Neuron (in vitro differentiated cells): ENCODE measurements at regions not wholly inside any gene's neighbourhood (a gene's known extent, or its start where the extent isn't known, plus 50 kb on each side); places are given as distances from the start of the nearest gene placed in this dataset.
A peak's percentile ranks its signal among the peaks of the same experiment; 100 is the strongest.

Experiments
- H2AFZ ChIP-seq: one replicate; pipeline ENCODE4 v1.6.1; 2013; ENCODE audit warnings: low read depth, mild to moderate bottlenecking, inconsistent platforms, low read length, moderate library complexity
- H3K27me3 ChIP-seq: one replicate; pipeline ENCODE4 v1.6.1; 2013; ENCODE audit warnings: low read length; ENCODE audit not compliant: insufficient read depth
- H3K36me3 ChIP-seq: one replicate; pipeline ENCODE4 v1.6.1; 2013; ENCODE audit warnings: low read length; ENCODE audit not compliant: insufficient read depth
- H3K4me1 ChIP-seq: one replicate; pipeline ENCODE4 v1.6.1; 2013; ENCODE audit warnings: low read length; ENCODE audit not compliant: insufficient read depth
- H3K4me3 ChIP-seq: 2 replicates; pipeline ENCODE4 v1.5.1; 2013; ENCODE audit warnings: mild to moderate bottlenecking, low read length, moderate library complexity
- H3K9me3 ChIP-seq: one replicate; pipeline ENCODE4 v1.6.1; 2013; ENCODE audit warnings: low read length

- Histone ChIP-seq H3K36me3 (no peaks in the 10 kb centered on the region), H3K4me1 (peaks cover 12% of the 10 kb centered on the region), H3K4me3 (no peak overlapping the region)
Measured at GRCh38 chr4:156638334-156638733, 333.3 kb downstream of the PDGFC start.

DNA sequence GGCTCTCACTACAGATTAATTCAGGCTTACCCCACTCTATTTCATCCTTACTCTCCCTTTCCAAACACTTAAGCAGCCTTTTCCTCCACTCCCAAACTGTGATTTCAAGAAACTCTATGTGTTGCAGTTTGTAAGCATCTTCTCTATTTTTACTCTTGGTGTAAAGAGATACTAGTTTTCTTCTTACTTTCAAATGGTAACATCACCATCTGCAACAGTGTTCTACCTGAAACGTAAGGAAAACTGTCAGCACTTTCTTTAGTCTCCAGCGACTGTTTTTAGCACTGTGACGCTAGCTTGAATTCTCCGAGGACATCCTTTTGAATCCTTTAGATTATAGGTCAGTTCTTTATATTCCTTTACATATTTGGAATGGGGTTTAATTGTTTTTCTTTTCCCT, 335.2 kb downstream of the PDGFC start:
- Histone ChIP-seq H3K27me3 (no peaks in the 10 kb centered on the region), H2AFZ (no peak overlapping the region), H3K36me3 (no peaks in the 10 kb centered on the region), H3K4me1 (peaks cover 12% of the 10 kb centered on the region), H3K9me3 (no peaks in the 10 kb centered on the region), H3K4me3 (no peak overlapping the region)

More at GRCh38 chr4:156638334-156638733, 333.3 kb downstream of the PDGFC start:
- H3K9me3 ChIP-seq: no peaks in the 10 kb centered on the region
- no peaks in the 10 kb centered on the region for H3K27me3 ChIP-seq
- peak overlapping the region; percentile 37 for H2AFZ ChIP-seq

- H3K36me3 ChIP-seq: no peaks in the 10 kb centered on the region
- no peaks in the 10 kb centered on the region for H3K9me3 ChIP-seq
- no peaks in the 10 kb centered on the region for H3K27me3 ChIP-seq
- peaks cover 12% of the 10 kb centered on the region for H3K4me1 ChIP-seq
- H3K4me3 ChIP-seq: no peak overlapping the region
- H2AFZ ChIP-seq: no peak overlapping the region
Measured at GRCh38 chr4:156635051-156635450, 336.5 kb downstream of the PDGFC start.

- Histone ChIP-seq H3K9me3 (no peaks in the 10 kb centered on the region), H3K36me3 (no peaks in the 10 kb centered on the region), H2AFZ (no peak overlapping the region), H3K27me3 (no peaks in the 10 kb centered on the region), H3K4me1 (peaks cover 12% of the 10 kb centered on the region), H3K4me3 (no peak overlapping the region)
Measured at GRCh38 chr4:156634612-156635011, 337.0 kb downstream of the PDGFC start.

GRCh38 chr4:156633847-156634246, 337.8 kb downstream of the PDGFC start:
- no peaks in the 10 kb centered on the region for H3K27me3 ChIP-seq
- peaks cover 3% of the 10 kb centered on the region for H3K9me3 ChIP-seq
- H2AFZ ChIP-seq: no peak overlapping the region
- H3K36me3 ChIP-seq: no peaks in the 10 kb centered on the region
- H3K4me3 ChIP-seq: no peak overlapping the region
- peaks cover 9% of the 10 kb centered on the region for H3K4me1 ChIP-seq

GRCh38 chr4:156628858-156629257, 342.7 kb downstream of the PDGFC start:
- Histone ChIP-seq H3K36me3 (no peaks in the 10 kb centered on the region), H2AFZ (no peak overlapping the region), H3K27me3 (no peaks in the 10 kb centered on the region), H3K4me3 (no peak overlapping the region), H3K4me1 (no peaks in the 10 kb centered on the region), H3K9me3 (peaks cover 3% of the 10 kb centered on the region)

GRCh38 chr4:156623376-156623775, 348.2 kb downstream of the PDGFC start:
- no peaks in the 10 kb centered on the region for H3K4me1 ChIP-seq
- H3K27me3 ChIP-seq: no peaks in the 10 kb centered on the region
- no peak overlapping the region for H3K4me3 ChIP-seq
- no peaks in the 10 kb centered on the region for H3K9me3 ChIP-seq
- H2AFZ ChIP-seq: no peak overlapping the region
- no peaks in the 10 kb centered on the region for H3K36me3 ChIP-seq

DNA sequence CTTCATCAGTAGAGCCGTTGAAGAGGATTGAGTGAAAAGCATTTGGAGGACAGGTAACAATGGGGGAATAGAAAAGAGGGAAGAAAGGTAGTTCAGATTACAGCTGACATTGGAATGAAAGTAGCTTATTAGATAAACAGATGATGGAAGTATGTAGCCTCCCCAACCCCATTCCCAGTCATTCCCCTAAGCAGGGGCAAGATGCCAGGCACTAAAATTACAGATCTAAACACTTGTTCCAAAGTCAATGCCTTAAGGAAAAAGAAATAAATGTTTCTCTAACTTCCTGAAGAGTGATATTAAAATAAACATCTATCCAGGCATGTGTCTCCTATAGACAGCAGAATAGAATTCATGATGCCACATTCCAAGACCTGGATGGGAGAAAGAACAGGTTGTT, 350.8 kb downstream of the PDGFC start:
- no peaks in the 10 kb centered on the region for H3K9me3 ChIP-seq
- no peaks in the 10 kb centered on the region for H3K27me3 ChIP-seq
- H2AFZ ChIP-seq: no peak overlapping the region
- H3K36me3 ChIP-seq: no peaks in the 10 kb centered on the region
- H3K4me3 ChIP-seq: no peak overlapping the region
- no peaks in the 10 kb centered on the region for H3K4me1 ChIP-seq

GRCh38 chr4:156619154-156619934, 352.3 kb downstream of the PDGFC start:
- Histone ChIP-seq H2AFZ (no peak overlapping the region), H3K4me1 (no peaks in the 10 kb centered on the region), H3K4me3 (no peak overlapping the region), H3K36me3 (no peaks in the 10 kb centered on the region), H3K27me3 (no peaks in the 10 kb centered on the region), H3K9me3 (no peaks in the 10 kb centered on the region)

DNA sequence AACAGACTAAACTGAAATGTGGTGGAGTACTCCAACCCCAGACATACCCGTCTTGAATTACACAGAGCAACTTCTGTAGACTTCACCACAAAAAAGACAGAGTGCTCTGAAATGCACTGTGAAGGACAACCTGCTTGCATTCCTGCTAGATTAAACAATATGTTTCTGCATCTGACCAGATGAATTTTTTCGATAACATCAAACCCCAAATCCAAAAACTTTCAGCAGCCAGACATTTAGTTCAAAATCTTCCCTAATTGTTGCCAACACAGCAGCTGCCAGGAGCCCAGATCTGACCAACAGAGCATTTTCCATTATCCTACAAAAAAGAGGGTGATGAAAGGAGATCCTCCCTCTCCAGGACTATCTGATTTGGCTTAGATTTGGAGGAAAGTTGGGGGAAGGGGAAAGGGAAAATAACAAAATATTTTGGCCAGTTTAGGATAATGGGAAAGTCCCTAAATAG, 356.5 kb downstream of the PDGFC start:
- H3K4me1 ChIP-seq: no peaks in the 10 kb centered on the region
- H3K9me3 ChIP-seq: no peaks in the 10 kb centered on the region
- no peaks in the 10 kb centered on the region for H3K27me3 ChIP-seq
- H2AFZ ChIP-seq: peak overlapping the region; percentile 21
- H3K36me3 ChIP-seq: no peaks in the 10 kb centered on the region
- H3K4me3 ChIP-seq: no peak overlapping the region

DNA sequence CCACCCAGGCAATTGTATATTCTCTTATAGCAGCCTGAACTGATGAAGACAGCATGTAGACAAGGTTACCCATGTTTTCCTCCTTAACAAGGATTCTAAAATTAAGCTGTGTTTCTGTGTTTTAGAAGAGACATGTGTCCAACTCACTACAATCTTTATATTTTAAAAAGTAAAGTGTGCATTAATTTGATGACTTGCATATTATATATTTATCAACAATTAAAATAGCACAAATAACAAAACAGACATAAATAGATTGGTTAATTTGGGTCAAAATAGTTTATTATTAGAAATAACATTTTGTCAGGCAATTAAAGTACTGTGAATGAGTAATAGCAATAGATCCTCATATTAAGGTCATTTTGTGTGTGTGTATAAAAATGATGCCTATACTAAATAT, 357.1 kb downstream of the PDGFC start:
- no peaks in the 10 kb centered on the region for H3K36me3 ChIP-seq
- no peaks in the 10 kb centered on the region for H3K4me1 ChIP-seq
- H3K27me3 ChIP-seq: no peaks in the 10 kb centered on the region
- H3K9me3 ChIP-seq: no peaks in the 10 kb centered on the region
- H3K4me3 ChIP-seq: no peak overlapping the region
- H2AFZ ChIP-seq: peak overlapping the region; percentile 21

GRCh38 chr4:156609421-156609820, 362.2 kb downstream of the PDGFC start:
- H3K36me3 ChIP-seq: no peaks in the 10 kb centered on the region
- H3K27me3 ChIP-seq: no peaks in the 10 kb centered on the region
- no peaks in the 10 kb centered on the region for H3K4me1 ChIP-seq
- no peak overlapping the region for H2AFZ ChIP-seq
- H3K4me3 ChIP-seq: no peak overlapping the region
- no peaks in the 10 kb centered on the region for H3K9me3 ChIP-seq

- H3K4me1 ChIP-seq: no peaks in the 10 kb centered on the region
- H3K4me3 ChIP-seq: no peak overlapping the region
- H3K27me3 ChIP-seq: no peaks in the 10 kb centered on the region
- H2AFZ ChIP-seq: no peak overlapping the region
- no peaks in the 10 kb centered on the region for H3K9me3 ChIP-seq
- no peaks in the 10 kb centered on the region for H3K36me3 ChIP-seq
Measured at GRCh38 chr4:156608651-156609050, 362.9 kb downstream of the PDGFC start.

DNA sequence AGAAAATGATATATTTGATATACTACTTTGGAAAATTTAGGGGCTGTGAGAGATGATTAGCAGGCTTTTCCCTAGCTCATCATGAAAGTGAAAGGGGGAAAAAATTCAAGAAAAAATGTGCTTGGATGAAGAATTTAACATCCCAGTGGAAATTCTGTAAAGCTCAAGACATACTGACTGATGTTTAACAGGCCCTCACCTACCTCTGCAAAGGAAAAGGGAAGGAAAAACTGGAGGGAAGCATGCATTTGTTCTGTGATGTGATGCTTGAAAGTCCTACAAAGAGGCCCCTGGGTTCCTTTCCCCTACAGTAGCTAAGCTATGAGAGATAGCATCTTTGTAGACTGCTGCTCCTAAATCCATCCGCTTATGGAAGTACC, 364.1 kb downstream of the PDGFC start:
- Histone ChIP-seq H3K27me3 (no peaks in the 10 kb centered on the region), H3K9me3 (no peaks in the 10 kb centered on the region), H3K36me3 (no peaks in the 10 kb centered on the region), H3K4me3 (no peak overlapping the region), H2AFZ (no peak overlapping the region), H3K4me1 (no peaks in the 10 kb centered on the region)
